ENCODE measurements at regions not wholly inside any gene's neighbourhood (a gene's known extent, or its start where the extent isn't known, plus 50 kb on each side); places are given as distances from the start of the nearest gene placed in this dataset.

GRCh38 chr3:130821806-130822205, 72.1 kb upstream of the ATP2C1 start:
- Histone ChIP-seq H4K20me1 (ENCODE audit: control insufficient read depth, insufficient read depth) (no peaks in the 10 kb centered on the region), H3K9me3 (replicated peaks; ENCODE audit: control insufficient read depth, insufficient read depth, low read length) (no peaks in the 10 kb centered on the region), H3K27me3 (replicated peaks in 1 of 2; ENCODE audit: control insufficient read depth in 2 of 2, insufficient read depth in 2 of 2, low read length in 1 of 2) (no peaks in the 10 kb centered on the region; a peak in 1 of 4 replicates), H3K4me3 (no peak overlapping the region), H3K4me2 (ENCODE audit: control insufficient read depth, insufficient read depth) (no peak overlapping the region), H3K36me3 (ENCODE audit: control insufficient read depth in 2 of 2, insufficient read depth in 2 of 2, low read length in 1 of 2) (no peaks in the 10 kb centered on the region), H3K79me2 (ENCODE audit: control insufficient read depth, insufficient read depth, low read length) (no peaks in the 10 kb centered on the region), H3K27ac (ENCODE audit: control insufficient read depth, insufficient read depth) (no peak overlapping the region), H3K4me1 (ENCODE audit: control insufficient read depth, insufficient read depth, low read length) (no peaks in the 10 kb centered on the region), H2AFZ (ENCODE audit: control insufficient read depth, low read depth, low read length) (no peak overlapping the region), H3K9ac (ENCODE audit: control insufficient read depth, insufficient read depth, low read length) (no peak overlapping the region)
- SMC1A ChIA-PET (ENCODE audit: uncharacterized antibody, unreplicated experiment) = interaction anchor here (0.6 to 0.7 kb wide), 2 partner anchors 9 to 153 kb away, joined by 3 read pairs; no protein-coding TSS in a partner anchor
- ATAC-seq = no peak
- no peak for TF ChIP-seq ZNF207 (IDR thresholded peaks at IDR 0.05; ENCODE audit: borderline replicate concordance)
- no peak for TF ChIP-seq HDGF (IDR thresholded peaks at IDR 0.05)
- TF ChIP-seq RUNX3 (IDR thresholded peaks at IDR 0.05; ENCODE audit: low read length) = no peak
- TF ChIP-seq BCL11A (IDR thresholded peaks at IDR 0.05; ENCODE audit: low read depth, low read length) = no peak
- TF ChIP-seq ATF7 (IDR thresholded peaks at IDR 0.05; ENCODE audit: low read depth) = no peak
- TF ChIP-seq HSF1 (IDR thresholded peaks at IDR 0.05; ENCODE audit: low read depth, low read length) = no peak
- no peak for TF ChIP-seq SIX5 (IDR thresholded peaks at IDR 0.05; ENCODE audit: low read depth, low read length, severe bottlenecking)
- TF ChIP-seq HDAC2 (IDR thresholded peaks at IDR 0.05) = no peak
- TF ChIP-seq USF1 (IDR thresholded peaks at IDR 0.05; ENCODE audit: borderline replicate concordance, extremely low read length, insufficient read depth, low read depth, low read length) = no peak
- TF ChIP-seq NFXL1 (IDR thresholded peaks at IDR 0.05; ENCODE audit: borderline replicate concordance) = no peak
- no peak for TF ChIP-seq CUX1 (IDR thresholded peaks at IDR 0.05; ENCODE audit: insufficient replicate concordance, low read depth, low read length)
- no peak for FAIRE-seq
- no peak for DNase-seq (ENCODE audit: low read depth, low spot score)
- RAD21 ChIA-PET (ENCODE audit: unreplicated experiment) = no interaction called here
- intact Hi-C loops (cut with micrococcal nuclease; ENCODE audit: unreplicated experiment) = loop anchor here (5.0 kb wide), 1 partner anchor 35 kb away; no protein-coding TSS in a partner anchor
- POLR2A ChIA-PET = no interaction called here
- WGBS (ENCODE audit: insufficient coverage, insufficient replicate concordance, low lambda C conversion rate, missing lambda C conversion rate) = 20% methylated on average over 1 of the region's 1 CpG
- in situ Hi-C loops (cut with MboI) = no loop called here
- CTCF ChIA-PET = interaction anchor here (0.6 kb wide), 1 partner anchor 58 kb away, joined by 3 read pairs; no protein-coding TSS in a partner anchor
- no TSS peak for BruUV-seq (replicated peaks)

Measured in GM12878 (cell line).